A673 (cell line): ENCODE measurements at regions not wholly inside any gene's neighbourhood (a gene's known extent, or its start where the extent isn't known, plus 50 kb on each side); places are given as distances from the start of the nearest gene placed in this dataset.

Experiments used
- BruUV-seq: library from RNA; stranded (reverse); fragments of 400-500 nt; replicated peaks from 2 replicates; lab custom pipeline; 2021; lab: Mats Ljungman, UMichigan
- CTCF ChIA-PET: fragments of 300-600 bp; sonication (Branson Sonifier 250); formaldehyde crosslinking; loops from one replicate; lab custom pipeline; 2022; ENCODE audit warnings: antibody characterized with exemption; lab: Charles Lee
- POLR2A ChIA-PET: fragments of 300-600 bp; sonication (Branson Sonifier 250); formaldehyde crosslinking; loops from one replicate; lab custom pipeline; 2022; ENCODE audit warnings: antibody characterized with exemption; ENCODE audit not compliant: low non-redundant PET; lab: Charles Lee
- DNase-seq: peaks from one replicate; pipeline ENCODE4 v3.0.0-alpha.2; 2015; ENCODE audit warnings: low spot score
- H3K27ac ChIP-seq: fragments of 200-600 bp; sonication (generic); 2 replicates; pipeline ENCODE4 v1.5.1; 2016; ENCODE audit warnings: mixed run types, low read depth, mild to moderate bottlenecking, mixed read lengths, antibody characterized with exemption, low read length; ENCODE audit not compliant: poor library complexity, severe bottlenecking
- H3K27me3 ChIP-seq: fragments of 200-600 bp; sonication (generic); replicated peaks from 2 replicates; pipeline ENCODE4 v1.6.1; 2017; ENCODE audit warnings: mixed run types, low read depth, mild to moderate bottlenecking, mixed read lengths, antibody characterized with exemption, low read length; ENCODE audit not compliant: insufficient read depth, poor library complexity
- H3K36me3 ChIP-seq: fragments of 200-600 bp; sonication (generic); 2 replicates; pipeline ENCODE4 v1.6.1; 2016; ENCODE audit warnings: mixed run types, mild to moderate bottlenecking, mixed read lengths, antibody characterized with exemption, low read length; ENCODE audit not compliant: insufficient read depth, poor library complexity, severe bottlenecking
- H3K4me1 ChIP-seq: fragments of 200-600 bp; sonication (generic); 2 replicates; pipeline ENCODE4 v1.6.1; 2017; ENCODE audit warnings: mixed run types, mild to moderate bottlenecking, mixed read lengths, antibody characterized with exemption, low read length; ENCODE audit not compliant: insufficient read depth, poor library complexity, severe bottlenecking
- H3K4me3 ChIP-seq: fragments of 200-600 bp; sonication (generic); 2 replicates; pipeline ENCODE4 v1.5.1; 2016; ENCODE audit warnings: low read depth, mixed run types, mild to moderate bottlenecking, mixed read lengths, low read length; ENCODE audit not compliant: poor library complexity, severe bottlenecking
- H3K9me3 ChIP-seq: fragments of 200-600 bp; sonication (generic); 2 replicates; pipeline ENCODE4 v1.6.1; 2016; ENCODE audit warnings: mixed run types, low read depth, mild to moderate bottlenecking, mixed read lengths, antibody characterized with exemption, low read length; ENCODE audit not compliant: poor library complexity, severe bottlenecking
- EZH2 ChIP-seq: fragments of 200-600 bp; sonication (generic); IDR thresholded peaks from 2 replicates; pipeline ENCODE4 v1.6.1; 2017; ENCODE audit warnings: borderline replicate concordance, low read depth, mild to moderate bottlenecking, mixed read lengths, antibody characterized with exemption, low read length; ENCODE audit not compliant: poor library complexity, severe bottlenecking
- intact Hi-C: fragments of 100-400 bp; cut with micrococcal nuclease; formaldehyde crosslinking; loops from one replicate; pipeline ENCODE4 v1.10.0; 2022; ENCODE audit not compliant: unreplicated experiment
- TF ChIP-seq, protein P1 (sequence below): fragments of 300-800, 200-600 bp; sonication (generic); conservative IDR thresholded peaks from 2 replicates; pipeline ENCODE4 v1.5.1; 2017; ENCODE audit warnings: low read depth, mild to moderate bottlenecking, antibody characterized with exemption, low read length, moderate library complexity, mixed read lengths

DNA sequence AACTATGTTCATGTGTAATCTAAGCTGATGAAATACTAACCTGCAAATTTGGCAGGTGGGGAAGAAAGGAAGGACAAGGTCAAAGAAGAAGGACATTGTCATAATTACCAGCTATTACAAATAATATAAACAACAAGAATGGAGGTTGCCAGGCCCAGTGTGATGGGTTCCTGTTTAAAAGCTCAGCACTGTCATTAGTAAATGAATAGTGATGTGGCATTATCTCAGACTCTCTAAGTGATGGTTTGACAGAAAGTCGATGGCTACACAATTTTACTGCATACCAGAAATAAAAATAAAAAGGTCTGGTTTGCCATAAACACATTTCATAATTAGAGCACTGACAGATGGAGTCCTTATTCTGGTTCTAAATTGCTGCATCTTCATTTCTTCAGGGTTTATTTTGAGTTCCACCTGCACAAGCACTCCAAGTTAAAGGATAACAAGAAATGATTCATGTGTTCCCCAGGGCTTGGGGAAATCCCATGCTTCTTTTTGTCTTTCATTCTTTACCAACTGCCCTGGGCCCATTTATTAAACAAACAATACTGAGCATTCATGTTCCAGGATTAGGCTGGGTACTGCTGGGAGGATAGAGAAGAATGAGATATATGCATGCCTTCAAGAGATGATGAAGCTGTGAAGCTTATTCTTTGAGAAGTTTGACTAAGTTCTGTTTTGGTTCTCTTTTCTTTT, 367.8 kb upstream of the RASGEF1B start:
- Histone ChIP-seq H3K36me3 (no peaks in the 10 kb centered on the region), H3K27me3 (no peaks in the 10 kb centered on the region), H3K4me1 (no peaks in the 10 kb centered on the region), H3K4me3 (no peak overlapping the region), H3K9me3 (no peaks in the 10 kb centered on the region), H3K27ac (no peak overlapping the region)
- CTCF ChIA-PET: no interaction called here
- no peak for TF ChIP-seq EZH2
- TF ChIP-seq, protein P1, sequence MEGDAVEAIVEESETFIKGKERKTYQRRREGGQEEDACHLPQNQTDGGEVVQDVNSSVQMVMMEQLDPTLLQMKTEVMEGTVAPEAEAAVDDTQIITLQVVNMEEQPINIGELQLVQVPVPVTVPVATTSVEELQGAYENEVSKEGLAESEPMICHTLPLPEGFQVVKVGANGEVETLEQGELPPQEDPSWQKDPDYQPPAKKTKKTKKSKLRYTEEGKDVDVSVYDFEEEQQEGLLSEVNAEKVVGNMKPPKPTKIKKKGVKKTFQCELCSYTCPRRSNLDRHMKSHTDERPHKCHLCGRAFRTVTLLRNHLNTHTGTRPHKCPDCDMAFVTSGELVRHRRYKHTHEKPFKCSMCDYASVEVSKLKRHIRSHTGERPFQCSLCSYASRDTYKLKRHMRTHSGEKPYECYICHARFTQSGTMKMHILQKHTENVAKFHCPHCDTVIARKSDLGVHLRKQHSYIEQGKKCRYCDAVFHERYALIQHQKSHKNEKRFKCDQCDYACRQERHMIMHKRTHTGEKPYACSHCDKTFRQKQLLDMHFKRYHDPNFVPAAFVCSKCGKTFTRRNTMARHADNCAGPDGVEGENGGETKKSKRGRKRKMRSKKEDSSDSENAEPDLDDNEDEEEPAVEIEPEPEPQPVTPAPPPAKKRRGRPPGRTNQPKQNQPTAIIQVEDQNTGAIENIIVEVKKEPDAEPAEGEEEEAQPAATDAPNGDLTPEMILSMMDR: no peak
- intact Hi-C loops: no loop called here
- DNase-seq: no peak
- BruUV-seq: no TSS peak
- POLR2A ChIA-PET: no interaction called here

DNA sequence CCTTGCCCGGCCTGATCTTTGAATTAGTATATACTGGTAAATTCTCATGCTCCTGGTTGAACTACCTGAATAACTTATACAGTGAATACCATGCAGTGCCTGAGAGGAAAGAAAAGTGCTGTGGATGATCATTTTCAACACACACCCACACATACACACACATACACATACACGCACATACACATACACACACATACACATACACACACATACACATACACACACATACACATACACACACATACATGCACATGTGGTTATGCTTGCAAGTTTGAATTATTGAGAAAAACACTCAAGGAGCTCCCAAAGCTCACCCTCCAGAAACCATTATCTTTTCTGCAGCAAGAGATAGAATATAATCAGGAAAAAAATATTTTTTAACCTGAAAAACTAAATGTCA, 366.9 kb upstream of the RASGEF1B start:
- Histone ChIP-seq H3K27me3 (no peaks in the 10 kb centered on the region), H3K4me3 (no peak overlapping the region), H3K4me1 (no peaks in the 10 kb centered on the region), H3K27ac (no peak overlapping the region), H3K36me3 (no peaks in the 10 kb centered on the region), H3K9me3 (no peaks in the 10 kb centered on the region)
- TF ChIP-seq, protein P1: no peak
- no peak for TF ChIP-seq EZH2
- no peak for DNase-seq
- intact Hi-C loops: no loop called here
- CTCF ChIA-PET: no interaction called here
- POLR2A ChIA-PET: no interaction called here
- BruUV-seq: no TSS peak

DNA sequence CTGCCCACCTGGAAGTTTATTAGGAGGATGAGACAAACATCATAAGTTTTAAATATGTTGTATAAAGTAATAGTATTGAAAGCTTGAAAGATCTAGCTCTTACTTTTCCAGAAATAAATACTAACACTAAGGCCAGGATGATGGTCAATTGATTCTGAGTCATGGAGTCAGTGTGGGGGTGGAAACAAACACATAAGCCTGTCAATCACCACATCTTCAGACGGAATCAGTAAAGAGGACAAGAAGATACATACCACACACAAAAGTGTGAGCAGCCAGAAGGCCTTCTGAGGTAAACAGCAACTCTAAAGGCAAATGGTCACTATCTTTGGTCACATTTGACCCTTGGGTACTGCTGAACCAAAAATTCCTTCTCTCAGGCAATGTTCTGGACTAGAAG, 365.0 kb upstream of the RASGEF1B start:
- BruUV-seq: no TSS peak
- TF ChIP-seq, protein P1: no peak
- no peak for TF ChIP-seq EZH2
- Histone ChIP-seq H3K4me3 (no peak overlapping the region), H3K36me3 (no peaks in the 10 kb centered on the region), H3K27me3 (no peaks in the 10 kb centered on the region), H3K4me1 (no peaks in the 10 kb centered on the region), H3K9me3 (no peaks in the 10 kb centered on the region), H3K27ac (no peak overlapping the region)
- CTCF ChIA-PET: no interaction called here
- POLR2A ChIA-PET: no interaction called here
- no peak for DNase-seq
- intact Hi-C loops: no loop called here
